Muscle layer of colon (tissue), 2 donors: ENCODE measurements at regions not wholly inside any gene's neighbourhood (a gene's known extent, or its start where the extent isn't known, plus 50 kb on each side); places are given as distances from the start of the nearest gene placed in this dataset.

Source experiments
- H3K27ac ChIP-seq: one replicate; pipeline ENCODE4 v1.7.0; 2013; ENCODE audit warnings: low read depth, mild to moderate bottlenecking, low read length, moderate library complexity
- H3K27me3 ChIP-seq, 2 donors: one replicate each; pipeline ENCODE4 v1.7.0; 2013; ENCODE audit warnings: low read length in 2 of 2, mild to moderate bottlenecking in 2 of 2; ENCODE audit not compliant: insufficient read depth in 2 of 2, control insufficient read depth in 1 of 2
- H3K36me3 ChIP-seq: one replicate; pipeline ENCODE4 v1.7.0; 2013; ENCODE audit warnings: mild to moderate bottlenecking, low read length; ENCODE audit not compliant: insufficient read depth
- H3K4me1 ChIP-seq: one replicate; pipeline ENCODE4 v1.7.0; 2013; ENCODE audit warnings: mild to moderate bottlenecking, low read length; ENCODE audit not compliant: insufficient read depth
- H3K4me3 ChIP-seq, 2 donors: one replicate each; pipeline ENCODE4 v1.7.0; 2013; ENCODE audit warnings: low read length in 2 of 2, low read depth in 1 of 2, mild to moderate bottlenecking in 1 of 2, moderate library complexity in 1 of 2
- H3K9ac ChIP-seq: one replicate; pipeline ENCODE4 v1.7.0; 2013; ENCODE audit warnings: low read length
- H3K9me3 ChIP-seq: one replicate; pipeline ENCODE4 v1.7.0; 2013; ENCODE audit warnings: mild to moderate bottlenecking, low read length
- donor health status: abdominal sarcoma.
- donor health status: Adenocarcinoma of cecum.

- Histone ChIP-seq H3K4me3 (no peak overlapping the region), H3K9me3 (no peaks in the 10 kb centered on the region), H3K27me3 (no peaks in the 10 kb centered on the region), H3K27ac (no peak overlapping the region), H3K36me3 (no peaks in the 10 kb centered on the region), H3K9ac (no peak overlapping the region), H3K4me1 (no peaks in the 10 kb centered on the region)
Measured at GRCh38 chr2:18503376-18504228, 56.9 kb downstream of the RDH14 start.

- Histone ChIP-seq H3K27me3 (no peaks in the 10 kb centered on the region), H3K9ac (no peak overlapping the region), H3K36me3 (no peaks in the 10 kb centered on the region), H3K27ac (no peak overlapping the region), H3K4me1 (no peaks in the 10 kb centered on the region), H3K4me3 (no peak overlapping the region), H3K9me3 (no peaks in the 10 kb centered on the region)
Measured at GRCh38 chr2:18502142-18502541, 58.3 kb downstream of the RDH14 start.

- Histone ChIP-seq H3K27me3 (no peaks in the 10 kb centered on the region), H3K9ac (no peak overlapping the region), H3K9me3 (no peaks in the 10 kb centered on the region), H3K4me3 (no peak overlapping the region), H3K36me3 (no peaks in the 10 kb centered on the region), H3K27ac (no peak overlapping the region), H3K4me1 (no peaks in the 10 kb centered on the region)
Measured at GRCh38 chr2:18501729-18502128, 58.7 kb downstream of the RDH14 start.

DNA sequence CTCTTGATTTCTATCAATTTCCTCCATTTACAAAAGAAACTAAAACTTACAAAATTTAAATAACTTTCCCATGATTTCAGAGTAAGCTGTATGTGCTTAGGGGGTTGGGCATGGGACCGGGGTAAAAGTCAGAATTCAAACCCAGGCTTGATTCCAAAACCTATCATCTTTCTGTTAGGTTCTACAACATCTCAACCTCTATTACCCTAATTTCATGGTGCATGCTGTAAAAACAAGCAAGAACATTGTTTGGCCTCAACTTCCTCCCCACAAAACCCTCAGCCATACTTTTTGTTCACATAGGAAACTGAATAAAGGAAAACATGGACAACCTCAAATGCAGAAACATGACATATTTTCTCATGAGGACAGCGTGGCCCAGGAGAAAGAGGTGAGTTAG lies 59.3 kb downstream of the RDH14 start:
- Histone ChIP-seq H3K9me3 (no peaks in the 10 kb centered on the region), H3K4me3 (no peak overlapping the region), H3K9ac (no peak overlapping the region), H3K27me3 (no peaks in the 10 kb centered on the region), H3K36me3 (no peaks in the 10 kb centered on the region), H3K4me1 (no peaks in the 10 kb centered on the region), H3K27ac (no peak overlapping the region)

DNA sequence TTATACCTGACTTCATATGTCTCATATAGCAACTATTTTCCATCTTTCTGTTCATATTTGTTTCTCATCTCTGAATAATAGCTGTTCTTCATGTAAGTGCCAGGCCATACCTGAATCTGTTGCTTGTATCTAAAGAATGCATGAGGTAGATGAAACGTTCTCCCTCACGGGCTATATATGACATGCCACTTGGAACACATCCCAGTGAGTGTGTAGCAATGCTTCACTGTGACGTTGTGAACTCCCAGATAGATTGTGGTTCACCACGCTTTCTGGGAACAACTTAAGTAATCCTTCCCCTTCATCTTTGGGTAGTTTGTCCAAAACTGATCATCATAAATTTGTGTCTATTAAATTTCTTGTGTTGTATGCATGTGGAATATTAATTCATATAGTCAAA lies 60.1 kb downstream of the RDH14 start:
- no peak overlapping the region for H3K27ac ChIP-seq
- no peak overlapping the region for H3K9ac ChIP-seq
- no peak overlapping the region for H3K4me3 ChIP-seq
- H3K27me3 ChIP-seq, result no peaks in the 10 kb centered on the region
- H3K36me3 ChIP-seq, result no peaks in the 10 kb centered on the region
- no peaks in the 10 kb centered on the region for H3K4me1 ChIP-seq
- no peaks in the 10 kb centered on the region for H3K9me3 ChIP-seq

DNA sequence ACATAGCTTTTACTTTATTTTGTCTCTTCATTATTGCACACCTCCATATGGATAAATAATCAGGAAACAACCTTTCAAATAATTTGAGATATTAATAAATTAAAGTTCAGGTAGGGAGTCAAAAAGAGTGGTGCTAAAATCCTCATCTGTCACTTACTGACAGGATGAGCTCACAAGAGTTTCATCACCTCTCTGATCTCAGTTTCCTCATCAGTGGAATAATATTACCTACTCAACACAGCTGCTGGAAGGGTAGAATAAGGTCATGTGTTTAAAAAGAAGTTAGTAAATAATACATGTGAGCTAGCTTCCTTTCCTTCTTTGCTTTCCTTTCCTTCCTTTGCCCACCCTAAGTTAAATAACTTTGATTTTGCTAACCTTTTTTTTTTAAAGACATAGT lies 61.9 kb downstream of the RDH14 start:
- no peaks in the 10 kb centered on the region for H3K9me3 ChIP-seq
- no peak overlapping the region for H3K27ac ChIP-seq
- no peaks in the 10 kb centered on the region for H3K36me3 ChIP-seq
- no peaks in the 10 kb centered on the region for H3K27me3 ChIP-seq
- no peak overlapping the region for H3K9ac ChIP-seq
- H3K4me1 ChIP-seq, result no peaks in the 10 kb centered on the region
- H3K4me3 ChIP-seq, result no peak overlapping the region

GRCh38 chr2:18496516-18496915 lies 63.9 kb downstream of the RDH14 start:
- H3K27ac ChIP-seq, result no peak overlapping the region
- no peaks in the 10 kb centered on the region for H3K9me3 ChIP-seq
- H3K4me1 ChIP-seq, result no peaks in the 10 kb centered on the region
- H3K4me3 ChIP-seq, result no peak overlapping the region
- no peaks in the 10 kb centered on the region for H3K36me3 ChIP-seq
- no peak overlapping the region for H3K9ac ChIP-seq
- H3K27me3 ChIP-seq, result no peaks in the 10 kb centered on the region

GRCh38 chr2:18495058-18495457 lies 65.4 kb downstream of the RDH14 start:
- Histone ChIP-seq H3K9ac (no peak overlapping the region), H3K27ac (no peak overlapping the region), H3K4me3 (no peak overlapping the region), H3K27me3 (no peaks in the 10 kb centered on the region), H3K9me3 (no peaks in the 10 kb centered on the region), H3K4me1 (no peaks in the 10 kb centered on the region), H3K36me3 (no peaks in the 10 kb centered on the region)

GRCh38 chr2:18492721-18493120 lies 67.7 kb downstream of the RDH14 start:
- Histone ChIP-seq H3K27ac (no peak overlapping the region), H3K4me3 (no peak overlapping the region), H3K9ac (no peak overlapping the region), H3K4me1 (no peaks in the 10 kb centered on the region), H3K9me3 (no peaks in the 10 kb centered on the region), H3K36me3 (no peaks in the 10 kb centered on the region), H3K27me3 (no peaks in the 10 kb centered on the region)

DNA sequence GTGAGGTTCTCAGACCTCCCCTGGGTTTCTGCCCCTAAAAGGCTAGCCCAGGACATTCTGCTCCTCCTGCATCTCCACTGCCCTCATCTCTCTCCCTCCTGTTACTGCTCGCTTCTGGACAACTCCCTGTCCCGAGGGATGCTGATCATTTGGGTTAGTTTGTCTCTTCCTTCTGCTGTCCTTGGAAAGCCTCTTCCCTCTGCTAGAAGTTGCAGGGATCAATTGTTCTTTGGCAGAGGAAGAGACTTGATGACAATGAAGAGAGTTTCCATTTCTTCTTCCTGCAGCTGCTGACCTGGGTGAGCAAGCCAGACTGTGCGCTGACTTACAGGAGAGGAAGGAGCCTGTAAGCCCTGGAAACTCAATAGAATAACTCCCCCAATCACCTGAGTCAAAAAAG lies 68.9 kb downstream of the RDH14 start:
- H3K9me3 ChIP-seq, result no peaks in the 10 kb centered on the region
- no peak overlapping the region for H3K4me3 ChIP-seq
- H3K27me3 ChIP-seq, result no peaks in the 10 kb centered on the region
- no peak overlapping the region for H3K27ac ChIP-seq
- H3K9ac ChIP-seq, result no peak overlapping the region
- H3K36me3 ChIP-seq, result no peaks in the 10 kb centered on the region
- no peaks in the 10 kb centered on the region for H3K4me1 ChIP-seq

DNA sequence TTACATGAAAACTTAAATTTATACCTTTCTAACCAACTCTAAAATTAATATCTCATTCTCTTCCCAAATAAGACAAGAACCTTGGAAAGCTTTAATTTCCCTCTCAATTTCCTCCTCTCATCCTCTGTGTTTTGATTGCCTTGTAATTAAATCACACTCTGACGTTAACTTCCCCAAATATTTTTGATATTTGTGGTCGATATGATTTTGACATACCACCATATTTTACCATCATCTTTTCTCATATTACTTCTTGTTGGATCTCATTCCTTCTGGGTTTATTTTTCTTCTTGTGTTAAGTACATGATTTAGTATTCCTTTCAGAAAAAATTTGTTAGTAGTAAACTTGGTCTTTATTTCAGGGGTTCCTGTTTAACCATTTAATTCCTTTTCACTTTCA lies 69.6 kb downstream of the RDH14 start:
- Histone ChIP-seq H3K4me1 (no peaks in the 10 kb centered on the region), H3K27ac (no peak overlapping the region), H3K4me3 (no peak overlapping the region), H3K36me3 (no peaks in the 10 kb centered on the region), H3K9me3 (no peaks in the 10 kb centered on the region), H3K9ac (no peak overlapping the region), H3K27me3 (no peaks in the 10 kb centered on the region)
